ENCODE measurements at regions not wholly inside any gene's neighbourhood (a gene's known extent, or its start where the extent isn't known, plus 50 kb on each side); places are given as distances from the start of the nearest gene placed in this dataset.

- Histone ChIP-seq H3K4me1 (no peaks in the 10 kb centered on the region), H3K4me3 (no peak overlapping the region), H3K9me3 (no peaks in the 10 kb centered on the region), H3K27ac (no peak overlapping the region), H3K36me3 (no peaks in the 10 kb centered on the region), H3K27me3 (no peaks in the 10 kb centered on the region)
- ATAC-seq (no peak), DNase-seq (no peak)
- in situ Hi-C loops (cut with MboI; ENCODE audit: low sequenced_read_pairs in 4 of 4) (no loop called here), intact Hi-C loops (cut with DNase I; ENCODE audit: low total_unique reads) (no loop called here)
- no peak for TF ChIP-seq CTCF (IDR thresholded peaks at IDR 0.05 in 4 of 5, conservative IDR thresholded peaks at IDR 0.05 in 1 of 5)
- TF ChIP-seq POLR2A (IDR thresholded peaks at IDR 0.05): no peak
These were observed 188.9 kb upstream of the CDIN1 start for GRCh38 chr15:36390491-36390890.

GRCh38 chr15:36392676-36393266 is 186.7 kb upstream of the CDIN1 start:
- intact Hi-C loops (cut with DNase I; ENCODE audit: low total_unique reads): no loop called here
- Histone ChIP-seq H3K27ac (no peak overlapping the region), H3K27me3 (no peaks in the 10 kb centered on the region), H3K36me3 (no peaks in the 10 kb centered on the region), H3K9me3 (no peaks in the 10 kb centered on the region), H3K4me1 (no peaks in the 10 kb centered on the region), H3K4me3 (no peak overlapping the region)
- DNase-seq (no peak), ATAC-seq (no peak)
- TF ChIP-seq CTCF (IDR thresholded peaks at IDR 0.05 in 4 of 5, conservative IDR thresholded peaks at IDR 0.05 in 1 of 5) (no peak), POLR2A (IDR thresholded peaks at IDR 0.05) (no peak)
- in situ Hi-C loops (cut with MboI; ENCODE audit: low sequenced_read_pairs in 4 of 4): no loop called here

GRCh38 chr15:36398212-36398611 is 181.2 kb upstream of the CDIN1 start:
- intact Hi-C loops (cut with DNase I; ENCODE audit: low total_unique reads): no loop called here
- in situ Hi-C loops (cut with MboI; ENCODE audit: low sequenced_read_pairs in 4 of 4): no loop called here
- no peaks in the 10 kb centered on the region for H3K36me3 ChIP-seq

GRCh38 chr15:36399276-36399675 is 180.2 kb upstream of the CDIN1 start:
- Histone ChIP-seq H3K36me3 (no peaks in the 10 kb centered on the region), H3K9me3 (no peaks in the 10 kb centered on the region), H3K27me3 (no peaks in the 10 kb centered on the region), H3K27ac (no peak overlapping the region), H3K4me1 (no peaks in the 10 kb centered on the region), H3K4me3 (no peak overlapping the region)
- TF ChIP-seq CTCF (IDR thresholded peaks at IDR 0.05 in 4 of 5, conservative IDR thresholded peaks at IDR 0.05 in 1 of 5) (no peak), POLR2A (IDR thresholded peaks at IDR 0.05) (no peak)
- ATAC-seq: no peak
- DNase-seq: no peak
- intact Hi-C loops (cut with DNase I; ENCODE audit: low total_unique reads): no loop called here
- in situ Hi-C loops (cut with MboI; ENCODE audit: low sequenced_read_pairs in 4 of 4): no loop called here

More at GRCh38 chr15:36398212-36398611, 181.2 kb upstream of the CDIN1 start:
- no peaks in the 10 kb centered on the region for H3K9me3 ChIP-seq
- ATAC-seq (no peak), DNase-seq (no peak)
- H3K27me3 ChIP-seq: no peaks in the 10 kb centered on the region
- no peak overlapping the region for H3K4me3 ChIP-seq
- TF ChIP-seq CTCF (IDR thresholded peaks at IDR 0.05 in 4 of 5, conservative IDR thresholded peaks at IDR 0.05 in 1 of 5) (no peak), POLR2A (IDR thresholded peaks at IDR 0.05) (no peak)
- no peak overlapping the region for H3K27ac ChIP-seq
- H3K4me1 ChIP-seq: no peaks in the 10 kb centered on the region
